ENCODE measurements at regions not wholly inside any gene's neighbourhood (a gene's known extent, or its start where the extent isn't known, plus 50 kb on each side); places are given as distances from the start of the nearest gene placed in this dataset.

- Histone ChIP-seq H3K27ac (no peak overlapping the region), H3K9me3 (no peaks in the 10 kb centered on the region), H3K27me3 (no peaks in the 10 kb centered on the region), H3K36me3 (no peaks in the 10 kb centered on the region), H3K4me3 (no peak overlapping the region), H3K4me1 (no peaks in the 10 kb centered on the region)
- TF ChIP-seq POLR2A (IDR thresholded peaks at IDR 0.05) (no peak), CTCF (IDR thresholded peaks at IDR 0.05) (no peak)
- DNase-seq: no peak
- intact Hi-C loops (cut with DNase I): no loop called here
Observed at GRCh38 chr16:54779549-54779948, 151.1 kb upstream of the IRX5 start.

- 78 to 82% methylated on average over 3 of the region's 3 CpGs for WGBS, 2 donors
- Histone ChIP-seq H3K4me3 (no peak overlapping the region), H3K4me1 (no peaks in the 10 kb centered on the region), H3K27ac (no peak overlapping the region), H3K36me3 (no peaks in the 10 kb centered on the region), H3K27me3 (no peaks in the 10 kb centered on the region), H3K9me3 (no peaks in the 10 kb centered on the region)
- no peak for DNase-seq
- intact Hi-C loops (cut with DNase I): no loop called here
- TF ChIP-seq POLR2A (IDR thresholded peaks at IDR 0.05) (no peak), CTCF (IDR thresholded peaks at IDR 0.05) (no peak)
Observed at GRCh38 chr16:54774768-54775167, 155.9 kb upstream of the IRX5 start.

- WGBS, 2 donors: 92 to 94% methylated on average over 4 of the region's 4 CpGs
- DNase-seq: no peak
- H3K9me3 ChIP-seq: no peaks in the 10 kb centered on the region
Observed at GRCh38 chr16:54772400-54772799, 158.3 kb upstream of the IRX5 start.

GRCh38 chr16:54766355-54766754 lies 164.3 kb upstream of the IRX5 start:
- H3K9me3 ChIP-seq: peaks cover 0 to 7% (median 6%) of the 10 kb centered on the region in 3 donors
- no peak for DNase-seq
- no peak for TF ChIP-seq POLR2A (IDR thresholded peaks at IDR 0.05)
- TF ChIP-seq CTCF (IDR thresholded peaks at IDR 0.05): no peak
- intact Hi-C loops (cut with DNase I): no loop called here
- no peaks in the 10 kb centered on the region for H3K4me1 ChIP-seq
- 62 to 69% methylated on average over 2 to 3 of the region's 3 CpGs for WGBS, 2 donors
- no peak overlapping the region for H3K4me3 ChIP-seq
- no peaks in the 10 kb centered on the region for H3K36me3 ChIP-seq
- no peak overlapping the region for H3K27ac ChIP-seq
- peaks cover 0 to 3% (median 0%) of the 10 kb centered on the region in 4 donors for H3K27me3 ChIP-seq

More at GRCh38 chr16:54772400-54772799, 158.3 kb upstream of the IRX5 start:
- no peak for TF ChIP-seq POLR2A (IDR thresholded peaks at IDR 0.05)
- intact Hi-C loops (cut with DNase I): no loop called here
- H3K27ac ChIP-seq: no peak overlapping the region
- no peaks in the 10 kb centered on the region for H3K36me3 ChIP-seq
- H3K4me1 ChIP-seq: no peaks in the 10 kb centered on the region
- no peaks in the 10 kb centered on the region for H3K27me3 ChIP-seq
- no peak overlapping the region for H3K4me3 ChIP-seq

- H3K4me3 ChIP-seq: no peak overlapping the region
- no peak overlapping the region for H3K27ac ChIP-seq
- TF ChIP-seq CTCF (IDR thresholded peaks at IDR 0.05) (no peak), POLR2A (IDR thresholded peaks at IDR 0.05) (no peak)
- H3K27me3 ChIP-seq: peaks cover 0 to 23% (median 0%) of the 10 kb centered on the region in 4 donors
- no peak for DNase-seq
- H3K4me1 ChIP-seq: no peaks in the 10 kb centered on the region
- no peaks in the 10 kb centered on the region for H3K9me3 ChIP-seq
- 74% methylated on average over 7 of the region's 7 CpGs for WGBS, 2 donors
- intact Hi-C loops (cut with DNase I): no loop called here
- H3K36me3 ChIP-seq: no peaks in the 10 kb centered on the region
Observed at GRCh38 chr16:54750249-54750648, 180.4 kb upstream of the IRX5 start.

- DNase-seq: no peak
- TF ChIP-seq CTCF (IDR thresholded peaks at IDR 0.05) (no peak), POLR2A (IDR thresholded peaks at IDR 0.05) (no peak)
- Histone ChIP-seq H3K27ac (no peak overlapping the region), H3K4me1 (no peaks in the 10 kb centered on the region), H3K4me3 (no peak overlapping the region), H3K27me3 (peaks cover 0 to 19% (median 0%) of the 10 kb centered on the region in 4 donors), H3K9me3 (no peaks in the 10 kb centered on the region), H3K36me3 (no peaks in the 10 kb centered on the region)
- intact Hi-C loops (cut with DNase I): no loop called here
- 40 to 50% methylated on average over 6 of the region's 6 CpGs for WGBS, 2 donors
Observed at GRCh38 chr16:54748611-54749190, 182.0 kb upstream of the IRX5 start.
